GM19023 (cell line): ENCODE measurements at regions not wholly inside any gene's neighbourhood (a gene's known extent, or its start where the extent isn't known, plus 50 kb on each side); places are given as distances from the start of the nearest gene placed in this dataset.

Experiments
- ATAC-seq: cut with Tn5 transposase; IDR thresholded peaks from one replicate; pipeline ENCODE4 v1.9.1; 2021; ENCODE audit warnings: mild to moderate bottlenecking, moderate library complexity; ENCODE audit not compliant: unreplicated experiment

GRCh38 chr10:4595719-4596319 is 230.2 kb upstream of the AKR1E2 start:
- no peak for ATAC-seq

- no peak for ATAC-seq
These were observed 235.2 kb upstream of the AKR1E2 start for GRCh38 chr10:4590807-4591206.

- ATAC-seq: no peak
These were observed 237.2 kb upstream of the AKR1E2 start for GRCh38 chr10:4588824-4589223.

GRCh38 chr10:4587466-4587865 is 238.5 kb upstream of the AKR1E2 start:
- no peak for ATAC-seq

- no peak for ATAC-seq
These were observed 239.2 kb upstream of the AKR1E2 start for GRCh38 chr10:4586776-4587175.

- ATAC-seq: no peak
These were observed 244.1 kb upstream of the AKR1E2 start for GRCh38 chr10:4581929-4582328.

- no peak for ATAC-seq
These were observed 246.2 kb upstream of the AKR1E2 start for GRCh38 chr10:4579844-4580243.

GRCh38 chr10:4576206-4576605 is 249.8 kb upstream of the AKR1E2 start:
- no peak for ATAC-seq

- ATAC-seq: no peak
These were observed 256.9 kb upstream of the AKR1E2 start for GRCh38 chr10:4569151-4569550.

- no peak for ATAC-seq
These were observed 257.3 kb upstream of the AKR1E2 start for GRCh38 chr10:4568731-4569130.

- ATAC-seq: no peak
These were observed 257.9 kb upstream of the AKR1E2 start for GRCh38 chr10:4568086-4568485.

- no peak for ATAC-seq
These were observed 258.4 kb upstream of the AKR1E2 start for GRCh38 chr10:4567637-4568036.

- ATAC-seq: no peak
These were observed 260.0 kb upstream of the AKR1E2 start for GRCh38 chr10:4566011-4566410.

- no peak for ATAC-seq
These were observed 264.7 kb upstream of the AKR1E2 start for GRCh38 chr10:4561296-4561695.

- no peak for ATAC-seq
These were observed 268.5 kb upstream of the AKR1E2 start for GRCh38 chr10:4557469-4557868.

- no peak for ATAC-seq
These were observed 269.5 kb upstream of the AKR1E2 start for GRCh38 chr10:4556527-4556926.

GRCh38 chr10:4555920-4556319 is 270.1 kb upstream of the AKR1E2 start:
- ATAC-seq: no peak

- no peak for ATAC-seq
These were observed 276.8 kb upstream of the AKR1E2 start for GRCh38 chr10:4549139-4549653.

GRCh38 chr10:4546931-4547330 is 279.1 kb upstream of the AKR1E2 start:
- ATAC-seq: no peak

GRCh38 chr10:4546500-4546899 is 279.5 kb upstream of the AKR1E2 start:
- ATAC-seq: no peak

GRCh38 chr10:4545062-4545461 is 280.9 kb upstream of the AKR1E2 start:
- ATAC-seq: no peak

- no peak for ATAC-seq
These were observed 282.0 kb upstream of the AKR1E2 start for GRCh38 chr10:4543938-4544533.

- no peak for ATAC-seq
These were observed 284.7 kb upstream of the AKR1E2 start for GRCh38 chr10:4541292-4541691.
